Bronchial epithelial cell (primary cell): ENCODE measurements at regions not wholly inside any gene's neighbourhood (a gene's known extent, or its start where the extent isn't known, plus 50 kb on each side); places are given as distances from the start of the nearest gene placed in this dataset.

Experiments used
- DNase-seq: peaks from one replicate; pipeline ENCODE4 v3.0.0-alpha.2; 2010; ENCODE audit warnings: low read depth
- FAIRE-seq: peaks from 2 replicates; lab custom pipeline; 2011; peaks lifted over from hg19 to GRCh38; lab: Jason Lieb, UNC
- H3K27me3 ChIP-seq: 2 replicates; pipeline ENCODE4 v1.5.1; 2011; ENCODE audit warnings: low read length; ENCODE audit not compliant: control insufficient read depth, insufficient read depth
- H3K36me3 ChIP-seq: 2 replicates; pipeline ENCODE4 v1.5.1; 2011; ENCODE audit warnings: low read length; ENCODE audit not compliant: control insufficient read depth, insufficient read depth
- H3K4me3 ChIP-seq: 2 replicates; pipeline ENCODE4 v1.5.1; 2011; ENCODE audit warnings: mild to moderate bottlenecking, low read depth, low read length, control low read depth
- TF ChIP-seq, protein P1 (sequence below): IDR thresholded peaks from 2 replicates; pipeline ENCODE4 v1.5.1; 2011; ENCODE audit warnings: mild to moderate bottlenecking, moderate library complexity, low read length, control low read depth, inconsistent platforms; ENCODE audit not compliant: insufficient read depth, severe bottlenecking

GRCh38 chr4:179248821-179249220 is 1806.6 kb upstream of the AGA start:
- Histone ChIP-seq H3K4me3 (no peak overlapping the region), H3K36me3 (no peaks in the 10 kb centered on the region), H3K27me3 (no peaks in the 10 kb centered on the region)
- DNase-seq (no peak), FAIRE-seq (no peak)
- TF ChIP-seq, protein P1, sequence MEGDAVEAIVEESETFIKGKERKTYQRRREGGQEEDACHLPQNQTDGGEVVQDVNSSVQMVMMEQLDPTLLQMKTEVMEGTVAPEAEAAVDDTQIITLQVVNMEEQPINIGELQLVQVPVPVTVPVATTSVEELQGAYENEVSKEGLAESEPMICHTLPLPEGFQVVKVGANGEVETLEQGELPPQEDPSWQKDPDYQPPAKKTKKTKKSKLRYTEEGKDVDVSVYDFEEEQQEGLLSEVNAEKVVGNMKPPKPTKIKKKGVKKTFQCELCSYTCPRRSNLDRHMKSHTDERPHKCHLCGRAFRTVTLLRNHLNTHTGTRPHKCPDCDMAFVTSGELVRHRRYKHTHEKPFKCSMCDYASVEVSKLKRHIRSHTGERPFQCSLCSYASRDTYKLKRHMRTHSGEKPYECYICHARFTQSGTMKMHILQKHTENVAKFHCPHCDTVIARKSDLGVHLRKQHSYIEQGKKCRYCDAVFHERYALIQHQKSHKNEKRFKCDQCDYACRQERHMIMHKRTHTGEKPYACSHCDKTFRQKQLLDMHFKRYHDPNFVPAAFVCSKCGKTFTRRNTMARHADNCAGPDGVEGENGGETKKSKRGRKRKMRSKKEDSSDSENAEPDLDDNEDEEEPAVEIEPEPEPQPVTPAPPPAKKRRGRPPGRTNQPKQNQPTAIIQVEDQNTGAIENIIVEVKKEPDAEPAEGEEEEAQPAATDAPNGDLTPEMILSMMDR: no peak

DNA sequence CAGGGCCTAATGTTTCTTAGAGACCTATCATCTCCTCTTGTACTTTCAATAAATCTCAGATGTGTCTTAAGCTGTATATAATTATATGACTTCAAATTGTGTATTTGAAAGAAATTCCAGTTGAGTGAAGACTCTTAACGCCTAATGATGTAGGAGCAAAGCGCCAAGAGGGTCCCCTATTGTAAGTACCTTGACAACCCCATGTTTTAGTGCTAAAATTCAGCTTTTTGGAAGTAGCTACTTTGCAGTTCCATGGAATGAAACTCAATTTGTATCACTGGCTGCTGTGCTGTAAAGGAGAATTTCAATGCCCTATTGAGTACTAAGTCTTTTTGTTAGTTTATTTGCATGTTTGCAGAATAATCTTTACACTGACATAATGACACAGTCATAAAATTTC is 1826.6 kb upstream of the AGA start:
- Histone ChIP-seq H3K4me3 (no peak overlapping the region), H3K27me3 (no peaks in the 10 kb centered on the region), H3K36me3 (no peaks in the 10 kb centered on the region)
- DNase-seq: no peak
- FAIRE-seq: no peak
- TF ChIP-seq, protein P1: no peak

DNA sequence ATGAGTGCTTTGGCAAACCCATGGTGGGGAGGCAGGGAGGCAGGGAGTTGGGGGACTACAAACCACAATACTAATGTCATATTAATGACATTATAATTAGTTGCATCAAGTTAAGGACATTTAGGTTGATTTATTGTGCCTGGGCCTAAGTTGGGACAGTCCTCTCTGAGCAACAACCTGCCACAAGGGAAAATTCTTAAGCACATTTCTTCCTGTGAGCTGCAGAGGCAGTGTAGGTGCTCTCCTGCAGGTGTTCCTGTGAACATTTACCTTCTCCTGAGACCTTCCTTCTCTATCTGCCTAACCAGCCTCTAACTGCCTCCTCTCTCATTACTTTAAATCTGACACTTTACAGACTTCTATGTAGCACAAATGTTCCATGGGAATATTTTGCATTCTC is 1830.0 kb upstream of the AGA start:
- TF ChIP-seq, protein P1: no peak
- FAIRE-seq (no peak), DNase-seq (no peak)
- Histone ChIP-seq H3K27me3 (no peaks in the 10 kb centered on the region), H3K4me3 (no peak overlapping the region), H3K36me3 (no peaks in the 10 kb centered on the region)

DNA sequence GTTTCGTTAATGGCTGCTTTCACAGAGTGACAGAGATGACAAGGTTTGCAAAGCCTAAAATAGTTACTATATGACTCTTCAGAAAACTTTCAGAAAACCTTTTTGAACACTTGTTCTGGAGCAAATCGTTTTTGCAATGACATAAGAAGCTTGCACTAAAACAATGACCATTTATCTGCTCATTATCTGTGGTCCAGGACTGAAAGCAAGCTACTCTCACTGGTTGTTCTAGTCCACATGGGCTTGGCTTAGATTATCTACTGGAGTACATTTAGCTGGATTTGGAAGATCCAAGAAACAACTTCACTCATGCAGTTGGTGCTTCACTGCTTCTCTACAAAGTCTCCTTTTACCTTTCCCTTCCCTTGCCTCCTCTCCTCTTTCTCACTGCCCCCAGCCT is 1836.4 kb upstream of the AGA start:
- no peak for DNase-seq
- TF ChIP-seq, protein P1: no peak
- no peak overlapping the region for H3K4me3 ChIP-seq
- FAIRE-seq: no peak
- no peaks in the 10 kb centered on the region for H3K27me3 ChIP-seq
- no peaks in the 10 kb centered on the region for H3K36me3 ChIP-seq

DNA sequence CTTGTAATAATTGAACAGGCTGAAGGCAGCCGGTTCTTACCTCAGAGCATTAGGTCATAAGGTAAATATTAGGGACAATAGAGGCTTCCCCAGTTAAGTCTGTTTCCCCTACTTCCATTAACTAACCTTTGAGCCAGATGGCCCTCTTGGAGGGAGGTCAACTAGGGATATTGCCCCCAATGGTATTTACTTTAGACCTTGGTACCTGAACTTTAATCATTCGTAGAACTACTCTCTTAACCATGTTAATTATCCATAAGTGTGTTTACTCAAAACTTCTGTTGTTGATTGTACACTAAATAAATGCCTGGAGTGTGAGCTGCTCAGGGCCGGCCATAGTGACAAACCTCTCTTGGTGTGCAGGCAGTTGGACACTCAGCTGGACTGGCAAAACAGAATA is 1843.5 kb upstream of the AGA start:
- Histone ChIP-seq H3K27me3 (no peaks in the 10 kb centered on the region), H3K4me3 (no peak overlapping the region), H3K36me3 (no peaks in the 10 kb centered on the region)
- TF ChIP-seq, protein P1: no peak
- no peak for FAIRE-seq
- DNase-seq: no peak

DNA sequence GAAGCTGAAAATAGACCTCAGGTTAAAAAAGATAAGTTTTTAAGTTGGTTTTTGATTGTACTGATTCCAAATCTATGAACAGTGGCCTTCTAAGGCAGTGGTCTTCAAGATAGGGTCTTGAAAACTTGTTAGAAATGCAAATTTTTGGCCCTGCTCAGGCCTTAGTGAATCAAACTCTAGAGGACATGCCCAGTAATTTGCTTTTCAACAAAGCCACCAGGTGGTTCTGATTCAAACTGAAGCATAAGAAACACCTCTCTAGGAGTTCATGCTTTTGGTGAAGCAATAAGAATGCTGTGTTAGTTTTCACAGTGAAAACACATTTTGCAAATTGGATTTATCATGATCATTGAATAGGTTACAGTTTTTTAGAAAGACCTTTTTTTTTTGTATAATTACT is 1849.4 kb upstream of the AGA start:
- FAIRE-seq: no peak
- DNase-seq: no peak
- no peak overlapping the region for H3K4me3 ChIP-seq
- TF ChIP-seq, protein P1: no peak
- no peaks in the 10 kb centered on the region for H3K36me3 ChIP-seq
- H3K27me3 ChIP-seq: no peaks in the 10 kb centered on the region
